GM19099 (cell line): ENCODE measurements at regions not wholly inside any gene's neighbourhood (a gene's known extent, or its start where the extent isn't known, plus 50 kb on each side); places are given as distances from the start of the nearest gene placed in this dataset.

ENCODE experiments used
- POLR2A ChIP-seq: IDR thresholded peaks from 3 replicates; pipeline ENCODE4 v1.6.1; 2011; ENCODE audit warnings: low read depth; ENCODE audit not compliant: insufficient read length; ENCODE audit errors: extremely low read depth

GRCh38 chr6:12490904-12491571, 200.9 kb downstream of the EDN1 start:
- no peak for TF ChIP-seq POLR2A

- TF ChIP-seq POLR2A = no peak
Measured at GRCh38 chr6:12493446-12493845, 203.3 kb downstream of the EDN1 start.

- TF ChIP-seq POLR2A = no peak
Measured at GRCh38 chr6:12494161-12494560, 204.0 kb downstream of the EDN1 start.

GRCh38 chr6:12501990-12502389, 211.8 kb downstream of the EDN1 start:
- TF ChIP-seq POLR2A = no peak

GRCh38 chr6:12504325-12504966, 212.1 kb upstream of the PHACTR1 start:
- TF ChIP-seq POLR2A = no peak

GRCh38 chr6:12505486-12505885, 211.1 kb upstream of the PHACTR1 start:
- TF ChIP-seq POLR2A = no peak

GRCh38 chr6:12506159-12506558, 210.4 kb upstream of the PHACTR1 start:
- no peak for TF ChIP-seq POLR2A

DNA sequence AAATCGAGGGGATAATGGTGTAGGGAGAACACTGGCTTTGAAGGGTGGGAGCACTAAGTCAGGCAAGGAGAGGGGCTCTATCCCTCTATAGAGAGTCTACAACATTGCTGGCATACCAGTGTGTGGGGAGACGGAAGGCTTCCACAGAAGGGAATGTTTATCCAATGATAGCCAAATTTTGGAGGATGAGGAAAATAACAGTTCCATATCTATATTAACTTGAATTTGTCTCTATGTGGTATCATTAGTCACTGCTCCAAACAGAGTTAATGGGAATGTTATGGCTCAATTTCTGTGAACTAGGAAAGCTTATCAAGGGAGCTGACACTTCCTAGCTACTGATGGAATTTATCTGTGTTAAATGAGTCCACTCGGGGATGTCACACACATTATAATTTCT, 208.9 kb upstream of the PHACTR1 start:
- no peak for TF ChIP-seq POLR2A

DNA sequence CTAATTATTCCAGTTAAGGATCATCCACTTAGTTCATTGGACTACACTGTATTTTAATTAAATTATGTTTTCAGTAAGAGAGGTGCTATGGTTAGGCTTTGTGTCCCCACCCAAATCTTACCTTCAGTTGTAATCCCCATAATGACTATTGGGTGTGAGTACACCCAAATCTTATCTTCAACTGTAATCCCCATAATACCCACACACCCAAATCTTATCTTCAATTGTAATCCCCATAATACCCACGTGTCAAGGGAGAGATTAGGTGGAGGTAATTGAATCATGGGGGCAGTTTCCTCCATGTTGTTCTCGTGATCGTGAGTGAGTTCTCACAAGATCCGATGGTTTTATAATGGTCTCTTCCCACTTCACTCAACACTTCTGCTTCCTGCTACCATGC, 208.0 kb upstream of the PHACTR1 start:
- no peak for TF ChIP-seq POLR2A

GRCh38 chr6:12509060-12509459, 207.5 kb upstream of the PHACTR1 start:
- no peak for TF ChIP-seq POLR2A

DNA sequence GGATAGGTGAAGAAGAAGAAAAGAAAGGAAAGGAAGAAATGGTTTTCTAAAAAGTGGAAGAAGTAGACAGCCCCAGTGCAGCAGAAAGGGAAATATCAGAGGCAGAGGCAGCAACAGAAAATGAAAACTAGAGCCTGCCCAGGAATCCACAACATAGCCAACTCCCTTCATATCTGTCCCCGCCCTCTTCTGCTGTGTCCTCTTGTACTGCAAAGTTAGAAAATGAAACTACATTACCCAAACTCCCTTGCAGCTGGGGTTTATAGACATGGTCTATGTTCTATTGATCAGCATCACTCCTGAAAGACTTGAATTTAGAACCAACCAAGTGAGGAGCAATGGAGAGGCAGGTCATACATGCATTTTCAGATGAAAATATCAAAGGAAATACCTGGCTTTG, 200.5 kb upstream of the PHACTR1 start:
- TF ChIP-seq POLR2A = no peak

DNA sequence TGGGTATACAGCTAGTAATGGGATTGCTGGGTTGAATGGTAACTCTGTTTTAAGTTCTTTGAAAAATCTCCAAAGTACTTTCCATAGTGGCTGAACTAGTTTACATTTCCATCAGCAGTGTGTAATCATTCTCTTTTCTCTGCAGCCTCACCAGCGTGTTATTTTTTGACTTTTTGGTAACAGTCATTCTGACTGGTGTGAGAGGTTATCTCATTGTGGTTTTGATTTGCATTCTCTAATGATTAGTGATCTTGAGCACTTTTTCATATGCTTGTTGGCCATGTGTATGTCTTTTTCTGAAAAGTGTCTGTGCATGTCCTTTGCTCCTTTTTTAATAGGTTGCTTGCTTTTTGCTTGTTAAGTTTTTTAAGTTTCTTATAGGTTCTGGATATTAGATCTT, 194.2 kb upstream of the PHACTR1 start:
- TF ChIP-seq POLR2A = no peak

- TF ChIP-seq POLR2A = no peak
Measured at GRCh38 chr6:12523726-12524125, 192.8 kb upstream of the PHACTR1 start.

GRCh38 chr6:12525276-12525675, 191.3 kb upstream of the PHACTR1 start:
- TF ChIP-seq POLR2A = no peak

- TF ChIP-seq POLR2A = no peak
Measured at GRCh38 chr6:12527339-12527738, 189.2 kb upstream of the PHACTR1 start.

- TF ChIP-seq POLR2A = no peak
Measured at GRCh38 chr6:12528136-12528535, 188.4 kb upstream of the PHACTR1 start.
